ENCODE measurements at regions not wholly inside any gene's neighbourhood (a gene's known extent, or its start where the extent isn't known, plus 50 kb on each side); places are given as distances from the start of the nearest gene placed in this dataset.

- no peak for TF ChIP-seq CTCF (IDR thresholded peaks at IDR 0.05; ENCODE audit: extremely low read depth in 1 of 2, insufficient read depth in 1 of 2, low read depth in 1 of 2, low read length in 2 of 2)
- TF ChIP-seq POLR2AphosphoS5 (IDR thresholded peaks at IDR 0.05; ENCODE audit: insufficient read depth, low read depth, low read length) = no peak
- TF ChIP-seq POLR2A (IDR thresholded peaks at IDR 0.05; ENCODE audit: low read depth, low read length) = no peak
Measured at GRCh38 chr13:22447132-22447886, 733.5 kb upstream of the SGCG start.

All from endothelial cell of umbilical vein (primary cell).